Liver (tissue), 8 donors: ENCODE measurements at regions not wholly inside any gene's neighbourhood (a gene's known extent, or its start where the extent isn't known, plus 50 kb on each side); places are given as distances from the start of the nearest gene placed in this dataset.

Experiments
- DNase-seq: peaks from one replicate; pipeline ENCODE4 v3.0.0-alpha.2; 2017; ENCODE audit warnings: low spot score
- H3K27ac ChIP-seq, 2 donors: one replicate each; pipeline ENCODE4 v1.7.0; 2013; ENCODE audit warnings: inconsistent platforms in 2 of 2, low read length in 2 of 2, control low read depth in 1 of 2, low read depth in 1 of 2, mild to moderate bottlenecking in 1 of 2
- H3K27me3 ChIP-seq, 4 donors: one replicate each; pipeline versions ENCODE4 v1.6.1 to v1.7.0; 2013; ENCODE audit warnings: low read length in 3 of 4, inconsistent platforms in 1 of 4, mild to moderate bottlenecking in 1 of 4, moderate library complexity in 1 of 4; ENCODE audit not compliant: control insufficient read depth in 4 of 4, insufficient read depth in 4 of 4
- H3K36me3 ChIP-seq, 4 donors: one replicate each; pipeline versions ENCODE4 v1.6.1 to v1.7.0; 2013; ENCODE audit warnings: low read length in 3 of 4, mild to moderate bottlenecking in 3 of 4, low read depth in 1 of 4, moderate library complexity in 1 of 4; ENCODE audit not compliant: control insufficient read depth in 4 of 4, insufficient read depth in 3 of 4
- H3K4me1 ChIP-seq, 4 donors: one replicate each; pipeline versions ENCODE4 v1.6.1 to v1.7.0; 2013; ENCODE audit warnings: low read length in 3 of 4, mild to moderate bottlenecking in 3 of 4, moderate library complexity in 1 of 4; ENCODE audit not compliant: control insufficient read depth in 4 of 4, insufficient read depth in 4 of 4
- H3K4me3 ChIP-seq, 3 donors: one replicate each; pipeline versions ENCODE4 v1.6.1 to v1.7.0; 2013; ENCODE audit warnings: low read length in 3 of 3, control low read depth in 1 of 3, low read depth in 1 of 3, mild to moderate bottlenecking in 1 of 3
- H3K9ac ChIP-seq, 2 donors: one replicate each; pipeline ENCODE4 v1.7.0; 2013; ENCODE audit warnings: low read length in 2 of 2, mild to moderate bottlenecking in 2 of 2, moderate library complexity in 2 of 2, control low read depth in 1 of 2, low read depth in 1 of 2
- H3K9me3 ChIP-seq, 4 donors: one replicate each; pipeline versions ENCODE4 v1.6.1 to v1.7.0; 2013; ENCODE audit warnings: low read length in 3 of 4; ENCODE audit not compliant: control insufficient read depth in 4 of 4
- EGR1 ChIP-seq, 2 donors: IDR thresholded peaks; 2 replicates each; pipeline ENCODE4 v1.6.1; 2016 to 2018; ENCODE audit warnings: antibody characterized with exemption in 2 of 2, low read depth in 2 of 2
- FOXA1 ChIP-seq: IDR thresholded peaks from 2 replicates; pipeline ENCODE4 v1.6.1; 2016; ENCODE audit warnings: antibody characterized with exemption
- FOXA2 ChIP-seq: IDR thresholded peaks from 2 replicates; pipeline ENCODE4 v1.6.1; 2016; ENCODE audit warnings: antibody characterized with exemption
- HNF4A ChIP-seq, 2 donors: conservative IDR thresholded peaks; 2 replicates each; pipeline ENCODE4 v1.6.1; 2016; ENCODE audit warnings: antibody characterized with exemption in 2 of 2, mild to moderate bottlenecking in 2 of 2
- HNF4G ChIP-seq: IDR thresholded peaks from 2 replicates; pipeline ENCODE4 v1.6.1; 2016; ENCODE audit warnings: antibody characterized with exemption
- JUND ChIP-seq, 2 donors: IDR thresholded peaks; 2 replicates each; pipeline ENCODE4 v1.6.1; 2016; ENCODE audit warnings: antibody characterized with exemption in 2 of 2
- NR2F2 ChIP-seq: IDR thresholded peaks from 2 replicates; pipeline ENCODE4 v1.6.1; 2016; ENCODE audit warnings: antibody characterized with exemption
- RAD21 ChIP-seq, 2 donors: IDR thresholded peaks; 2 replicates each; pipeline ENCODE4 v1.6.1; 2016; ENCODE audit warnings: antibody characterized with exemption in 2 of 2, mild to moderate bottlenecking in 2 of 2
- RXRA ChIP-seq, 2 donors: IDR thresholded peaks; 2 replicates each; pipeline ENCODE4 v1.6.1; 2017 to 2018; ENCODE audit warnings: antibody characterized with exemption in 2 of 2, mild to moderate bottlenecking in 1 of 2
- SP1 ChIP-seq: IDR thresholded peaks from 2 replicates; pipeline ENCODE4 v1.6.1; 2018; ENCODE audit warnings: antibody characterized with exemption, mild to moderate bottlenecking
- TAF1 ChIP-seq: conservative IDR thresholded peaks from 2 replicates; pipeline ENCODE4 v1.6.1; 2016; ENCODE audit warnings: antibody characterized with exemption, mild to moderate bottlenecking
- YY1 ChIP-seq: IDR thresholded peaks from 2 replicates; pipeline ENCODE4 v1.6.1; 2016; ENCODE audit warnings: antibody characterized with exemption, mild to moderate bottlenecking
- WGBS: extraction: QIAGEN DNeasy Blood & Tissue Kit; methylation state at CpG from one replicate; pipeline ENCODE4 v1.1.7; 2013; 5-methylcytosine and 5-hydroxymethylcytosine counted together
- TF ChIP-seq, protein P1 (sequence below): IDR thresholded peaks from 2 replicates; pipeline ENCODE4 v1.6.1; 2016; ENCODE audit warnings: antibody characterized with exemption, mild to moderate bottlenecking
- TF ChIP-seq, protein P2 (sequence below): fragments of 150-350 bp; IDR thresholded peaks from 2 replicates; pipeline ENCODE4 v1.5.1; 2017; ENCODE audit warnings: improper control_type of control experiment, low read depth, low read length; ENCODE audit not compliant: missing input control
- TF ChIP-seq, protein P3 (sequence below): IDR thresholded peaks from 2 replicates; pipeline ENCODE4 v1.6.1; 2016; ENCODE audit warnings: antibody characterized with exemption
- TF ChIP-seq, protein P4 (sequence below): IDR thresholded peaks from 2 replicates; pipeline ENCODE4 v1.6.1; 2016; ENCODE audit warnings: antibody characterized with exemption
- TF ChIP-seq, protein P5 (sequence below): IDR thresholded peaks from 2 replicates; pipeline ENCODE4 v1.6.1; 2016; ENCODE audit warnings: antibody characterized with exemption
- donor health status: healthy.
- donor health status: healthy.
- donor health status: healthy.
- donor health status: healthy.
- donor health status: healthy.

DNA sequence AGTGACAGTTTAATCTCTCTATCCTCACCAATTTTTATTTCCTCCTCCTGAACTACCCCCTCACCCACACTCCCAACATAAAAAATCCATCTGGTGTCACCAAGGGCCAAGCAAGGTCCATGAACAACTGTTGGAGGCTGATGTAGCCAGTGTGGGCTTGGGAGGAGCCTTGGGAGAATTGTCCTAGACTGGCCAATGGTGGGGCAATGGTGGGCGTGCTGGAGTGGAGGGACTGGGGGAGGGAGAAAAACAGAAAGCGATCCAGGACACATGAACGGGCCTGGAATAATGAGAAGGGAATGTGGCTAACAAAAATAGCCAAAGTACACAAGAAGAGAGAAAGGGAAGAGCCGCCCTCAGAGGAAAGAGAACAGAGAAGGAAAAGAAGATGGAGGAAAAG, 272.6 kb downstream of the ENC1 start:
- no peak for DNase-seq
- Histone ChIP-seq H3K27ac (no peak overlapping the region), H3K36me3 (no peaks in the 10 kb centered on the region), H3K27me3 (no peaks in the 10 kb centered on the region), H3K4me3 (no peak overlapping the region), H3K9ac (no peak overlapping the region), H3K9me3 (peaks cover 0 to 6% (median 1%) of the 10 kb centered on the region in 4 donors), H3K4me1 (no peaks in the 10 kb centered on the region)
- TF ChIP-seq, protein P1, sequence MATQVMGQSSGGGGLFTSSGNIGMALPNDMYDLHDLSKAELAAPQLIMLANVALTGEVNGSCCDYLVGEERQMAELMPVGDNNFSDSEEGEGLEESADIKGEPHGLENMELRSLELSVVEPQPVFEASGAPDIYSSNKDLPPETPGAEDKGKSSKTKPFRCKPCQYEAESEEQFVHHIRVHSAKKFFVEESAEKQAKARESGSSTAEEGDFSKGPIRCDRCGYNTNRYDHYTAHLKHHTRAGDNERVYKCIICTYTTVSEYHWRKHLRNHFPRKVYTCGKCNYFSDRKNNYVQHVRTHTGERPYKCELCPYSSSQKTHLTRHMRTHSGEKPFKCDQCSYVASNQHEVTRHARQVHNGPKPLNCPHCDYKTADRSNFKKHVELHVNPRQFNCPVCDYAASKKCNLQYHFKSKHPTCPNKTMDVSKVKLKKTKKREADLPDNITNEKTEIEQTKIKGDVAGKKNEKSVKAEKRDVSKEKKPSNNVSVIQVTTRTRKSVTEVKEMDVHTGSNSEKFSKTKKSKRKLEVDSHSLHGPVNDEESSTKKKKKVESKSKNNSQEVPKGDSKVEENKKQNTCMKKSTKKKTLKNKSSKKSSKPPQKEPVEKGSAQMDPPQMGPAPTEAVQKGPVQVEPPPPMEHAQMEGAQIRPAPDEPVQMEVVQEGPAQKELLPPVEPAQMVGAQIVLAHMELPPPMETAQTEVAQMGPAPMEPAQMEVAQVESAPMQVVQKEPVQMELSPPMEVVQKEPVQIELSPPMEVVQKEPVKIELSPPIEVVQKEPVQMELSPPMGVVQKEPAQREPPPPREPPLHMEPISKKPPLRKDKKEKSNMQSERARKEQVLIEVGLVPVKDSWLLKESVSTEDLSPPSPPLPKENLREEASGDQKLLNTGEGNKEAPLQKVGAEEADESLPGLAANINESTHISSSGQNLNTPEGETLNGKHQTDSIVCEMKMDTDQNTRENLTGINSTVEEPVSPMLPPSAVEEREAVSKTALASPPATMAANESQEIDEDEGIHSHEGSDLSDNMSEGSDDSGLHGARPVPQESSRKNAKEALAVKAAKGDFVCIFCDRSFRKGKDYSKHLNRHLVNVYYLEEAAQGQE = no peak
- TF ChIP-seq, protein P2, sequence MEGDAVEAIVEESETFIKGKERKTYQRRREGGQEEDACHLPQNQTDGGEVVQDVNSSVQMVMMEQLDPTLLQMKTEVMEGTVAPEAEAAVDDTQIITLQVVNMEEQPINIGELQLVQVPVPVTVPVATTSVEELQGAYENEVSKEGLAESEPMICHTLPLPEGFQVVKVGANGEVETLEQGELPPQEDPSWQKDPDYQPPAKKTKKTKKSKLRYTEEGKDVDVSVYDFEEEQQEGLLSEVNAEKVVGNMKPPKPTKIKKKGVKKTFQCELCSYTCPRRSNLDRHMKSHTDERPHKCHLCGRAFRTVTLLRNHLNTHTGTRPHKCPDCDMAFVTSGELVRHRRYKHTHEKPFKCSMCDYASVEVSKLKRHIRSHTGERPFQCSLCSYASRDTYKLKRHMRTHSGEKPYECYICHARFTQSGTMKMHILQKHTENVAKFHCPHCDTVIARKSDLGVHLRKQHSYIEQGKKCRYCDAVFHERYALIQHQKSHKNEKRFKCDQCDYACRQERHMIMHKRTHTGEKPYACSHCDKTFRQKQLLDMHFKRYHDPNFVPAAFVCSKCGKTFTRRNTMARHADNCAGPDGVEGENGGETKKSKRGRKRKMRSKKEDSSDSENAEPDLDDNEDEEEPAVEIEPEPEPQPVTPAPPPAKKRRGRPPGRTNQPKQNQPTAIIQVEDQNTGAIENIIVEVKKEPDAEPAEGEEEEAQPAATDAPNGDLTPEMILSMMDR = no peak
- TF ChIP-seq FOXA2 (no peak), EGR1 (IDR thresholded peaks at IDR 0.05; ENCODE audit: low read depth in 2 of 2) (no peak), NR2F2 (no peak), HNF4G (no peak), YY1 (no peak), HNF4A (conservative IDR thresholded peaks at IDR 0.05) (no peak), TAF1 (no peak)
- TF ChIP-seq, protein P3, sequence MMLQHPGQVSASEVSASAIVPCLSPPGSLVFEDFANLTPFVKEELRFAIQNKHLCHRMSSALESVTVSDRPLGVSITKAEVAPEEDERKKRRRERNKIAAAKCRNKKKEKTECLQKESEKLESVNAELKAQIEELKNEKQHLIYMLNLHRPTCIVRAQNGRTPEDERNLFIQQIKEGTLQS = no peak
- 91% methylated on average over 4 of the region's 4 CpGs for WGBS

DNA sequence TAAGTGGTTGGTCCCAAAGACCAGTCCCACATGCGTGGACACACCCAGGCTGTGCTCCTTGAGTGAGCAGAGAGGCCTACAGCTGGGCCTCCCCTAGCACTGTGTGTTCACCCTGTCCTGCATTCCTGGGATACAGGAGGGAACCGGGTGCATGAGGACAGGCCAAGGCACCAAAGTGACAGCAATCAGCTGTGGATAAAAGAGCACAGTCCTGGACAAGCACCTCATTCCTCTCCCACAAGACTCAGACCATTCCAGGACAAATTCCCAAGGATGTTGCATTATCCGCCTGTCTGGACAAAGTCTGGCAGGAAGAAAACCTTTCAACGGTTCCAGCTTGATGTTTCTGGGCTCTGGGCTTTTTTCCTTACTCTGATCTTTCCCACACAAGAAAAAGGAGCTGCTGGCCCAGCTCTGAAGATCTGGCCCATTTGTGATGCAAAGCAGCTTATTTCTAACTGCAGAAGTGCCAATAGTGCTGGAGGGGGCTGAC, 273.2 kb downstream of the ENC1 start:
- Histone ChIP-seq H3K27ac (no peak overlapping the region), H3K9me3 (peaks cover 0 to 6% (median 1%) of the 10 kb centered on the region in 4 donors), H3K36me3 (no peaks in the 10 kb centered on the region), H3K27me3 (no peaks in the 10 kb centered on the region), H3K4me1 (no peaks in the 10 kb centered on the region), H3K9ac (no peak overlapping the region), H3K4me3 (no peak overlapping the region)
- WGBS = 70% methylated on average over 4 of the region's 4 CpGs
- no peak for TF ChIP-seq JUND (IDR thresholded peaks at IDR 0.05)
- TF ChIP-seq, protein P2 = no peak
- no peak for TF ChIP-seq RAD21 (IDR thresholded peaks at IDR 0.05)
- TF ChIP-seq YY1 = no peak
- TF ChIP-seq HNF4A (conservative IDR thresholded peaks at IDR 0.05) = no peak
- TF ChIP-seq, protein P4, sequence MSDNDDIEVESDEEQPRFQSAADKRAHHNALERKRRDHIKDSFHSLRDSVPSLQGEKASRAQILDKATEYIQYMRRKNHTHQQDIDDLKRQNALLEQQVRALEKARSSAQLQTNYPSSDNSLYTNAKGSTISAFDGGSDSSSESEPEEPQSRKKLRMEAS = no peak
- TF ChIP-seq SP1 = no peak
- TF ChIP-seq RXRA (IDR thresholded peaks at IDR 0.05) = no peak
- no peak for TF ChIP-seq FOXA1
- TF ChIP-seq, protein P5, sequence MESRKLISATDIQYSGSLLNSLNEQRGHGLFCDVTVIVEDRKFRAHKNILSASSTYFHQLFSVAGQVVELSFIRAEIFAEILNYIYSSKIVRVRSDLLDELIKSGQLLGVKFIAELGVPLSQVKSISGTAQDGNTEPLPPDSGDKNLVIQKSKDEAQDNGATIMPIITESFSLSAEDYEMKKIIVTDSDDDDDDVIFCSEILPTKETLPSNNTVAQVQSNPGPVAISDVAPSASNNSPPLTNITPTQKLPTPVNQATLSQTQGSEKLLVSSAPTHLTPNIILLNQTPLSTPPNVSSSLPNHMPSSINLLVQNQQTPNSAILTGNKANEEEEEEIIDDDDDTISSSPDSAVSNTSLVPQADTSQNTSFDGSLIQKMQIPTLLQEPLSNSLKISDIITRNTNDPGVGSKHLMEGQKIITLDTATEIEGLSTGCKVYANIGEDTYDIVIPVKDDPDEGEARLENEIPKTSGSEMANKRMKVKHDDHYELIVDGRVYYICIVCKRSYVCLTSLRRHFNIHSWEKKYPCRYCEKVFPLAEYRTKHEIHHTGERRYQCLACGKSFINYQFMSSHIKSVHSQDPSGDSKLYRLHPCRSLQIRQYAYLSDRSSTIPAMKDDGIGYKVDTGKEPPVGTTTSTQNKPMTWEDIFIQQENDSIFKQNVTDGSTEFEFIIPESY = no peak
- TF ChIP-seq HNF4G = no peak
- no peak for DNase-seq
